Smooth muscle cell (in vitro differentiated cells): ENCODE measurements at regions not wholly inside any gene's neighbourhood (a gene's known extent, or its start where the extent isn't known, plus 50 kb on each side); places are given as distances from the start of the nearest gene placed in this dataset.

Experiments
- DNase-seq: peaks from one replicate; lab custom pipeline; 2025; ENCODE audit not compliant: unreplicated experiment; lab: John Stamatoyannopoulos, UW
- H2AFZ ChIP-seq: fragments of 200-600 bp; sonication (generic); 2 replicates; pipeline ENCODE4 v1.6.0; 2016; ENCODE audit warnings: antibody characterized with exemption, low read depth, mild to moderate bottlenecking
- H3F3A ChIP-seq: fragments of 200-600 bp; sonication (generic); 2 replicates; pipeline ENCODE4 v1.6.0; 2017; ENCODE audit warnings: antibody characterized with exemption, low read depth
- H3K27ac ChIP-seq: fragments of 200-600 bp; sonication (generic); 2 replicates; pipeline ENCODE4 v1.5.1; 2016; ENCODE audit warnings: low read depth, mild to moderate bottlenecking
- H3K27me3 ChIP-seq: fragments of 200-600 bp; sonication (generic); 2 replicates; pipeline ENCODE4 v1.6.1; 2016; ENCODE audit warnings: low read depth, mild to moderate bottlenecking
- H3K36me3 ChIP-seq: fragments of 200-600 bp; sonication (generic); 2 replicates; pipeline ENCODE4 v1.5.1; 2016; ENCODE audit warnings: low read depth
- H3K4me1 ChIP-seq: fragments of 200-600 bp; sonication (generic); 2 replicates; pipeline ENCODE4 v1.5.1; 2016; ENCODE audit warnings: low read depth
- H3K4me2 ChIP-seq: fragments of 200-600 bp; sonication (generic); 2 replicates; pipeline ENCODE4 v1.6.0; 2016; ENCODE audit warnings: mild to moderate bottlenecking
- H3K4me3 ChIP-seq: fragments of 200-600 bp; sonication (generic); 2 replicates; pipeline ENCODE4 v1.5.1; 2016; ENCODE audit warnings: mild to moderate bottlenecking
- H3K79me2 ChIP-seq: fragments of 200-600 bp; sonication (generic); 2 replicates; pipeline ENCODE4 v1.6.0; 2016; ENCODE audit warnings: low read depth, mild to moderate bottlenecking
- H3K9ac ChIP-seq: fragments of 200-600 bp; sonication (generic); 2 replicates; pipeline ENCODE4 v1.6.0; 2016; ENCODE audit warnings: low read depth
- H3K9me3 ChIP-seq: fragments of 200-600 bp; sonication (generic); replicated peaks from 2 replicates; pipeline ENCODE4 v1.5.1; 2016; ENCODE audit warnings: low read depth
- H4K20me1 ChIP-seq: fragments of 200-600 bp; sonication (generic); 2 replicates; pipeline ENCODE4 v1.6.0; 2016; ENCODE audit warnings: low read depth
- CTCF ChIP-seq: fragments of 200-600 bp; sonication (generic); IDR thresholded peaks from 2 replicates; pipeline ENCODE4 v1.5.1; 2017; ENCODE audit warnings: borderline replicate concordance, mild to moderate bottlenecking, antibody characterized with exemption; ENCODE audit not compliant: insufficient read depth, poor library complexity, severe bottlenecking
- WGBS: methylation state at CpG from one replicate; pipeline ENCODE4 v1.1.7; 2016; ENCODE audit warnings: low lambda C conversion rate; 5-methylcytosine and 5-hydroxymethylcytosine counted together

- H3K9ac ChIP-seq = no peak overlapping the region
- no peak overlapping the region for H3K27ac ChIP-seq
- H4K20me1 ChIP-seq = no peaks in the 10 kb centered on the region
- H3F3A ChIP-seq = no peaks in the 10 kb centered on the region
- H3K4me1 ChIP-seq = no peaks in the 10 kb centered on the region
- no peaks in the 10 kb centered on the region for H3K79me2 ChIP-seq
- H3K9me3 ChIP-seq = no peaks in the 10 kb centered on the region
- no peaks in the 10 kb centered on the region for H3K27me3 ChIP-seq
- H3K4me3 ChIP-seq = no peak overlapping the region
- no peak overlapping the region for H3K4me2 ChIP-seq
- no peak for TF ChIP-seq CTCF
- no peak for DNase-seq
- 73% methylated on average over 31 of the region's 33 CpGs for WGBS
- no peaks in the 10 kb centered on the region for H3K36me3 ChIP-seq
- H2AFZ ChIP-seq = no peak overlapping the region
These were observed 112.8 kb upstream of the LRPAP1 start for GRCh38 chr4:3644849-3645627.

GRCh38 chr4:3643518-3644433, 111.6 kb upstream of the LRPAP1 start:
- WGBS = 91% methylated on average over 26 of the region's 26 CpGs
- H3K79me2 ChIP-seq = no peaks in the 10 kb centered on the region
- no peaks in the 10 kb centered on the region for H3F3A ChIP-seq
- H3K4me2 ChIP-seq = no peak overlapping the region
- no peak overlapping the region for H2AFZ ChIP-seq
- no peak for TF ChIP-seq CTCF
- H4K20me1 ChIP-seq = no peaks in the 10 kb centered on the region
- H3K9ac ChIP-seq = no peak overlapping the region
- no peaks in the 10 kb centered on the region for H3K27me3 ChIP-seq
- H3K27ac ChIP-seq = no peak overlapping the region
- no peak overlapping the region for H3K4me3 ChIP-seq
- H3K9me3 ChIP-seq = no peaks in the 10 kb centered on the region
- no peak for DNase-seq
- H3K36me3 ChIP-seq = no peaks in the 10 kb centered on the region
- H3K4me1 ChIP-seq = no peaks in the 10 kb centered on the region

- no peaks in the 10 kb centered on the region for H3K4me1 ChIP-seq
- TF ChIP-seq CTCF = no peak
These were observed 110.7 kb upstream of the LRPAP1 start for GRCh38 chr4:3642806-3643517.

More at GRCh38 chr4:3642806-3643517, 110.7 kb upstream of the LRPAP1 start:
- Histone ChIP-seq H4K20me1 (no peaks in the 10 kb centered on the region), H3K4me2 (no peak overlapping the region), H3K79me2 (no peaks in the 10 kb centered on the region), H3K9me3 (no peaks in the 10 kb centered on the region), H3K4me3 (no peak overlapping the region), H3K36me3 (no peaks in the 10 kb centered on the region), H3F3A (no peaks in the 10 kb centered on the region), H3K27ac (no peak overlapping the region), H2AFZ (no peak overlapping the region), H3K27me3 (no peaks in the 10 kb centered on the region), H3K9ac (no peak overlapping the region)
- DNase-seq = no peak
- 81% methylated on average over 13 of the region's 13 CpGs for WGBS
